ACHN (cell line): ENCODE measurements at regions not wholly inside any gene's neighbourhood (a gene's known extent, or its start where the extent isn't known, plus 50 kb on each side); places are given as distances from the start of the nearest gene placed in this dataset.
A peak's percentile ranks its signal among the peaks of the same experiment; 100 is the strongest.

ENCODE experiments used
- DNase-seq: peaks from one replicate; pipeline ENCODE4 v3.0.0-alpha.2; 2015
- in situ Hi-C: cut with HindIII; loops from 2 replicates; pipeline ENCODE4 v1.10.0; 2017; ENCODE audit warnings: low sequenced_read_pairs, low pct_ligation_motif_present, low pct_unique_long_range_greater_than_20kb

DNA sequence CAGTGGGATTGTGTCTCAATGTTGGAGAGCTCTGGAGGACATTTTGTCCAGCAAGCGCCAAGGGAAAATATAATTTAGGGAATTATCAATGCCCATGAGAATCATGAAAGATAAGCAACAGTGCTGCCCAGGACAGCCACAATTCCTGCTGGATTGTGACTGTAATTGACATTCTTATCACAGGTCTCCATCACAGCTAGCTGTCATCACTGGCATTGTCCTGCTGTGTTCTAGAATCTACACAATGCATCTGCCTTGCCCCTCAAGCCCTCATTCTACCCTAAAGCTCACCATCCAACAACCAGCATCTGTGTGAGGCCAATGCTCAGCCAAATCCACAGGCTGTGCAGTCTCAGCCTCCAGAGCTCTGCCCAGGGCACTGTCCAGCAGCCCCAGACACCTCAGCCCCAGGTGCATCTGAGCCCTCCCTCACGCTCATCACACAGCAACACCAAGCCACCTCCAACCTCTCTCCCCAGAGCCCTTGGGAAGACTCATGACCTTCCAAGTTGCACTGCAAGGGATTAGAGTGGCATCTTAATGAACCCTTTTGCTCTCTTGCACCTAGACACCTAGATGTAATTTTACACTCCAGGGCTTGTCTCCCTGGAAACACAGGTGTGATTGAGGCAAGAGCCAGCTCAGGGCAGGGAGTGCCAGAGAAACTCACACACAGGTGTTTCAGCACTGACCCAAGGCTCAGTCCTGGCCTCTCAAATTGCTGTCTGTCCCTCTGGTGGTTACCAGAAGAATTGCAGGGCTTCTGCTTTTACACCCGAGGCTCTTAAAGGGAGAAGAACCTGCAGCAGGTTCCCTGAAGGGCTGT lies 85.2 kb upstream of the PHACTR3 start:
- DNase-seq = peak; percentile 49
- in situ Hi-C loops = no loop called here

DNA sequence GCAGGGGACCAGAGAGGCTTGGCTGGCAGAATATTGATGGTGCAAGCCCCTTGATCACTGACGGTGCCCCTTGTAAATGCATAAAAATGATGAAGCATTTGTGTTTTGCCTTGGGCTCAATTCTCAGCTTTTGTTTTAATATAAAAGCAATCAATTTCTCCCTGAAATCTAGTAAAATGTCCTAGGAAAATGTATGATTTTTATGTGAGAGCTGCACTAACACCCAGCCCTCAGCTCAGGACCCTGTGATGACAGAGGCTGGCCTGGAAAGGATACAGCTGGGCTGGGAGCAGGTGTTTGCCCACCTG lies 84.7 kb upstream of the PHACTR3 start:
- no peak for DNase-seq
- in situ Hi-C loops = no loop called here

DNA sequence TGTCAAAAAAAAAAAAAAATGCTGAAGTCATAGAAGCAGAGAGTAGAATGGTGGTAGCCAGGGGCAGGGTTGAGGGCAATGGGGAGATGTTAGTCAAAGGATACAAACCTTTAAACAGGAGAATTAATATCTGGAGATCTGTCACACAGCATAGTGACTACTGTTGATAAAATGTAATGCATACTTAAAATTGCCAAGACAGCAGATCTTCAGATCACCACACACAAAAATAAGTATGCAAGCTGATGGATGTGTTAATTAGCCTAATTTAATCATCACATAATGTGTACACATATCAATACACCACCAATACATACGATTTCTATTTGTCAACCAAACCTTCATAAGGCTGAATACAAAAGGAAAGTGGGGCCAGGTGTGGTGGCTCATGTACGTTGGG lies 83.5 kb upstream of the PHACTR3 start:
- in situ Hi-C loops = no loop called here
- DNase-seq = no peak

DNA sequence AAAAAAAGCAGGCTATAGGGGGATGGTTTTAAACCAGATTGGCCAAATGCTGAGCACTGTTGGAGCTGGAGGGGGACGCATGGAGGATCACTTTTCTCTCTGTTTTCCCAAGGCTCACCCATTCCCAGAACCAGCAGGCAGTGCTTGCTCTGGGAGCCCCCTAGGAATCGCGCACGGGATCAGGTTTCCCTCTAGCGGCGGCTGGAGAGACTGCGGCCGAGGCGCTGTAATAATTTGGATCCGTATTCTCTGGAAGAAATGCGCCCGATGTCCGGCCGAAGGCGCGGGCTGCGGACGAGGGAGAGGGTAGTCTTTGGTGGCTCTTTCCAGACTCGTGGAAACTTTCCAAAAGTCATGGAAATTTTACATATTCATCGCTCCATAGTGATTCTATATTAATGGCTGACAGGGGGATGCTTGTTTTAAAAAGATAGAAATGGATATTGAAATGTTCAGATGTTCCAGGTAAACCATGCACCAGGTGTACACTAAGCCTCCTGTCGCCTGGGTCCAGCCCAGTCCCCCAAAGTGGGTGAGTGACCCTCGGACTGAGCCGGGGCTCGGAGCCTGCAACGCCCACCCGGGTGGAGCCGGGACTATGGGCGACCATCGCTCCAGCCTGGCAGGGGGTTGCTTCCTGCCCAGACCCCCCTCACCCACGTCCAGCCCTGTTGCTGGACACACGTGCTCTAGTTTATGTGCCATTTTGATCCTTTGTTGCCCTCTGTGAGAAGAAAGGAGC lies 78.7 kb upstream of the PHACTR3 start:
- in situ Hi-C loops = no loop called here
- DNase-seq = peak; percentile 48

DNA sequence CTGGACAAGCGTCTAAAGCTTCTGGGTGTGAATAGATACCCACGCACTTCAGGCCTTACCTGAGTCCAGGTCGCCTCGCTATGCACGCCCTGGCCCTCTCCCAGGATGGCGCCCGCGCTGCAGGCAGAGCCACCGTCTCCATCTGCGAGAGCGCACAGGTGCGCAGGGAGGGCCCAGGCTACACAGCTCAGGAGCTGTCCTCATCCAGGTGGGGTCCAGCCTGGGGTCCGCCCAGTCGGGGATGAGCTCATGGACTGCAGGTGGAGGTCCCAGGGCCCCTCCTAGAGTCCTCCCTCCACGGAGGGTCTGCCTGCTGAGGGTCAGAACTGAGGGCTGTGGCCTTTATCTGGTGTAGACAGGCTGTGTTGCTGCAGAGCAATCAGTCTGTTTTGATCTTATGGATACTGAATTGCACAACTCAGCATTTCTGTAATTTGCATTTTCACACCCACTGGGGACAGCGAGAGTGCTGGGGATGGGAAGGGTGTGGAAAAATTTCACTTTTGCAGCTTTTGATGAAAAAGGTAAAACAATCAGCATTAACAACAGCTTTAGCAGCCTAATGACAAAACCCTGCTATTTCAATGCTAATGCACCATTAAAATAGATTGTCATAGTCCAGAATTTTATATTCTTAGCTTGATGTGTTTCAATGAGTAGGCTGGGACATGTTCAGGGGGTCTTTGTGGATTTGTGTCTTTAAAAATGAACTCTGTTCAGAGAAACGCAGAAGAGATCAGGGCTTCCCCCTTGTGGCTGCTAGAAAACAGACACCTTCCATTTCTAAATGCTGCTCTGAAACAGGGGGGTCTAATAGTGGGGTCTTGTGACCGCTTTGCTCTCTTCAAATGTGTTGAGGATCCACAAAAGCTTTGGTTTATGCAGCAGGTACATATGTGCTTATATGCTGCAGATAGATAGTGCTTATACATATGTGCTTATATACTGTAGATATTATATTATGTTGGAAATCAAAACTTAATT lies 77.8 kb upstream of the PHACTR3 start:
- in situ Hi-C loops = no loop called here
- DNase-seq = no peak

DNA sequence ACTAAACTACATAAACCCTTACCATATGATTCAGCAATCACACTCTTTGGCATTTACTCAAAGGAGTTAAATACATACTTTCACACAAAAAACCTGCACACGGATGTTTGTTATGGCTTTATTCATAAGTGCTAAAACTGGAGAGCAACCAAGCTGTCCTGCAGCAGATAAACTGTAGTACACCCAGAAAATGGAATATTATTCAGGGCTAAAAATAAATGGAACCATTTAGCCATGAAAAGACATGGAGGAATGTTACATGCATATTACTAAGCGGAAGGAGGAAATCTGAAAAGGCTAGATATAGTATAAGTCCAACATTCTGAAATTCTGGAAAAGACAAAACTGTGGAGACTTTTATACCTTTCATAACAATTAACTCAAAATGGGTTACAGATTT lies 73.6 kb upstream of the PHACTR3 start:
- in situ Hi-C loops = no loop called here

DNA sequence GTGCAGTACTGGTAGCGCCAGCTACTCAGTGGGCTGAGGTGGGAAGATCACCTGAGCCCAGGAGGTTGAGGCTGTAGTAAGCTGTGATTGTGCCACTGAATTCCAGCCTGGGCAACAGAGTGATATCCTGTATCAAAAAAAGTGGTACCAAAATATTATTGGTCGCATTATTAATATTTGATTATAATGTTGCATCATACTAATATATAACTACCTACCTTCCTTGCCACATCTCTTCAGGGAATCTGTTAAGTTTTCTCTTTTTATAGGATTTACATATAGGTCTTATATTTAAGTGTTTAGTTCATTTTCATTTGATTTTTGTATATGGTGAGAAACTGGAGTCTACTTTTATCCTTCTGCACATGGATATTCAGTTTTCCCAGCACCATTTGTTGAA lies 66.3 kb upstream of the PHACTR3 start:
- no peak for DNase-seq
- in situ Hi-C loops = no loop called here

More for the DNA sequence above, 73.6 kb upstream of the PHACTR3 start:
- no peak for DNase-seq

DNA sequence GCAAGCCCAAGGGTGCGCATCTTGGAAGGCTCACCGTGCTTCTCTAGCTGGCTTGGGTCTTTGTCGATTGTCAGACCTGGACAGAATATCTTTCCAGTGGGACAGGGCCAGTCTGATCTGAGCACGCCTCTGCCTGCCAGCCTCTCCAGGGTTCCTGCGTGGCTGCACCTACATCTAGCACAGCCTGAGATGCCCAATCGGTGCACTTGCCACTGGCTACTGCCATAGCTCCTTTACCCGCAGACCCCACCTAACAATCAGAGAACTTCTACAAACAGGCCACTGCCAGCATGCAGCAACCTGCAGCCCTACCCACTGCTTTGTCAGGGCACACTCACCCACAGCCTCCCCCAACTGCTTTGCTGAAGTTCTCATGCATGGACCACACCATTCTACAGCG lies 56.7 kb upstream of the PHACTR3 start:
- no peak for DNase-seq
- in situ Hi-C loops = no loop called here
